ENCODE measurements at regions not wholly inside any gene's neighbourhood (a gene's known extent, or its start where the extent isn't known, plus 50 kb on each side); places are given as distances from the start of the nearest gene placed in this dataset.

GRCh38 chr15:35674873-35675781, 129.2 kb upstream of the DPH6 start:
- TF ChIP-seq CTCF (IDR thresholded peaks at IDR 0.05; ENCODE audit: insufficient read depth, low read depth, low read length) (no peak), EZH2 (IDR thresholded peaks at IDR 0.05; ENCODE audit: insufficient read depth, low read length) (no peak)

Measured in astrocyte (in vitro differentiated cells and primary cell).